H1 (cell line): ENCODE measurements at regions not wholly inside any gene's neighbourhood (a gene's known extent, or its start where the extent isn't known, plus 50 kb on each side); places are given as distances from the start of the nearest gene placed in this dataset.

Experiments used
- CTCF ChIA-PET: fragments of 300-600 bp; sonication (Branson Sonifier 250); formaldehyde crosslinking; loops from one replicate; lab custom pipeline; 2021; ENCODE audit not compliant: partially characterized antibody; lab: Charles Lee
- POLR2A ChIA-PET: fragments of 300-600 bp; sonication (Branson Sonifier 250); formaldehyde crosslinking; loops from one replicate; lab custom pipeline; 2021; ENCODE audit warnings: inconsistent platforms; ENCODE audit not compliant: partially characterized antibody; lab: Charles Lee
- DNase-seq, 2 experiments: peaks; one replicate each; pipeline versions ENCODE4 v3.0.0 to v3.0.0-alpha.2; 2010 to 2022; ENCODE audit warnings: low spot score in 2 of 2, low read depth in 1 of 2, mixed read lengths in 1 of 2
- FAIRE-seq: peaks from 2 replicates; lab custom pipeline; 2011; peaks lifted over from hg19 to GRCh38; lab: Jason Lieb, UNC
- H2AFZ ChIP-seq: 2 replicates; pipeline ENCODE4 v1.8.1; 2012; ENCODE audit warnings: low read length, inconsistent platforms
- H2AK5ac ChIP-seq: 2 replicates; pipeline ENCODE4 v1.6.1; 2013; ENCODE audit warnings: low read depth, low read length
- H2BK120ac ChIP-seq: replicated peaks from 2 replicates; pipeline ENCODE3; 2013; ENCODE audit warnings: low read depth, low read length, inconsistent platforms
- H2BK12ac ChIP-seq: 2 replicates; pipeline ENCODE4 v1.6.1; 2013; ENCODE audit warnings: low read depth, low read length
- H2BK15ac ChIP-seq: 2 replicates; pipeline ENCODE4 v1.6.1; 2013; ENCODE audit warnings: low read length
- H2BK20ac ChIP-seq: 2 replicates; pipeline ENCODE4 v1.6.1; 2013; ENCODE audit warnings: low read length
- H2BK5ac ChIP-seq: 2 replicates; pipeline ENCODE4 v1.6.1; 2013; ENCODE audit warnings: low read depth, low read length
- H3K14ac ChIP-seq: 2 replicates; pipeline ENCODE4 v1.6.1; 2013; ENCODE audit warnings: inconsistent platforms; ENCODE audit not compliant: insufficient read length
- H3K18ac ChIP-seq: 2 replicates; pipeline ENCODE4 v1.6.1; 2013; ENCODE audit warnings: low read length; ENCODE audit errors: extremely low read depth
- H3K23ac ChIP-seq: 2 replicates; pipeline ENCODE4 v1.6.1; 2013; ENCODE audit warnings: inconsistent platforms; ENCODE audit not compliant: insufficient read length
- H3K23me2 ChIP-seq: 2 replicates; pipeline ENCODE4 v1.6.1; 2013; ENCODE audit warnings: low read depth, low read length
- H3K27ac ChIP-seq: 2 replicates; pipeline ENCODE4 v1.6.1; 2011; ENCODE audit warnings: low read depth, low read length, inconsistent platforms
- H3K27me3 ChIP-seq, 4 experiments: replicated peaks in 1 of 4; 1 replicate in 1 of 4; 2 replicates in 3 of 4; pipeline versions ENCODE4 v1.6.1 to v1.8.1; 2011 to 2013; ENCODE audit warnings: low read length in 3 of 4, mild to moderate bottlenecking in 3 of 4, inconsistent platforms in 2 of 4, mixed read lengths in 2 of 4, moderate library complexity in 1 of 4; ENCODE audit not compliant: control insufficient read depth in 3 of 4, insufficient read depth in 3 of 4; ENCODE audit errors: extremely low read depth in 1 of 4
- H3K36me3 ChIP-seq, 4 experiments: 2 replicates each; pipeline versions ENCODE4 v1.6.1 to v1.8.1; 2011 to 2013; ENCODE audit warnings: mild to moderate bottlenecking in 4 of 4, low read length in 3 of 4, moderate library complexity in 2 of 4, control low read depth in 1 of 4, inconsistent platforms in 1 of 4; ENCODE audit not compliant: insufficient read depth in 4 of 4, control insufficient read depth in 2 of 4
- H3K4ac ChIP-seq: replicated peaks from 2 replicates; pipeline ENCODE3; 2013; ENCODE audit warnings: low read length, low read depth, mixed read lengths, inconsistent platforms; ENCODE audit not compliant: insufficient read length
- H3K4me1 ChIP-seq, 4 experiments: replicated peaks in 1 of 4; 1 replicate in 1 of 4; 2 replicates in 3 of 4; pipeline versions ENCODE4 v1.6.1 to v1.8.1; 2011 to 2013; ENCODE audit warnings: low read length in 3 of 4, inconsistent platforms in 2 of 4, mixed read lengths in 1 of 4; ENCODE audit not compliant: insufficient read depth in 4 of 4, control insufficient read depth in 3 of 4
- H3K4me2 ChIP-seq, 2 experiments: 2 replicates each; pipeline versions ENCODE4 v1.6.1 to v1.8.1; 2011 to 2013; ENCODE audit warnings: low read depth in 2 of 2, low read length in 2 of 2, control low read depth in 1 of 2, inconsistent platforms in 1 of 2, mild to moderate bottlenecking in 1 of 2; ENCODE audit not compliant: insufficient read depth in 1 of 2
- H3K4me3 ChIP-seq, 4 experiments: fragments of 200-600, 300-600 bp in 1 of 4; sonication (generic), shearing (Covaris generic), sonication (Bioruptor Twin) in 1 of 4; 2 replicates each; pipeline versions ENCODE4 v1.5.1 to v1.8.1; 2011 to 2016; ENCODE audit warnings: low read length in 4 of 4, low read depth in 3 of 4, control low read depth in 2 of 4, inconsistent platforms in 2 of 4, mild to moderate bottlenecking in 2 of 4, mixed read lengths in 1 of 4, moderate library complexity in 1 of 4; ENCODE audit not compliant: insufficient read depth in 2 of 4; ENCODE audit errors: extremely low read depth in 1 of 4
- H3K56ac ChIP-seq: replicated peaks from 2 replicates; pipeline ENCODE3; 2013; ENCODE audit warnings: low read depth, mild to moderate bottlenecking, mixed read lengths, low read length, inconsistent platforms; ENCODE audit not compliant: insufficient read length
- H3K79me1 ChIP-seq: 2 replicates; pipeline ENCODE4 v1.6.1; 2013; ENCODE audit warnings: low read depth, low read length, control low read depth
- H3K79me2 ChIP-seq, 2 experiments: 2 replicates each; pipeline versions ENCODE4 v1.6.1 to v1.8.1; 2012 to 2013; ENCODE audit warnings: low read length in 2 of 2, mild to moderate bottlenecking in 2 of 2, inconsistent platforms in 1 of 2; ENCODE audit not compliant: insufficient read depth in 2 of 2, control insufficient read depth in 1 of 2
- H3K9ac ChIP-seq, 4 experiments: replicated peaks in 1 of 4; 1 replicate in 1 of 4; 2 replicates in 3 of 4; pipeline versions ENCODE4 v1.6.1 to v1.8.1; 2011 to 2013; ENCODE audit warnings: low read depth in 3 of 4, low read length in 3 of 4, control low read depth in 2 of 4, mild to moderate bottlenecking in 2 of 4, moderate library complexity in 2 of 4, inconsistent platforms in 1 of 4; ENCODE audit errors: extremely low read depth in 1 of 4
- H3K9me3 ChIP-seq, 2 experiments: 2 replicates each; pipeline versions ENCODE4 v1.6.1 to v1.8.1; 2012 to 2013; ENCODE audit warnings: mild to moderate bottlenecking in 2 of 2, moderate library complexity in 2 of 2, control low read depth in 1 of 2, inconsistent platforms in 1 of 2, low read depth in 1 of 2, low read length in 1 of 2, mixed read lengths in 1 of 2; ENCODE audit not compliant: insufficient read depth in 2 of 2
- H4K20me1 ChIP-seq, 2 experiments: replicated peaks in 1 of 2; 2 replicates each; pipeline versions ENCODE3 to v1.8.1; 2011 to 2013; ENCODE audit warnings: inconsistent platforms in 2 of 2, low read length in 2 of 2, mild to moderate bottlenecking in 1 of 2; ENCODE audit not compliant: insufficient read depth in 2 of 2, control insufficient read depth in 1 of 2
- H4K5ac ChIP-seq: 2 replicates; pipeline ENCODE4 v1.6.1; 2013; ENCODE audit warnings: low read length, low read depth, mixed read lengths, inconsistent platforms; ENCODE audit not compliant: insufficient read length
- H4K8ac ChIP-seq: 2 replicates; pipeline ENCODE4 v1.8.0; 2013; ENCODE audit warnings: mild to moderate bottlenecking, moderate library complexity, low read length, inconsistent platforms; ENCODE audit not compliant: insufficient read depth; ENCODE audit errors: extremely low read depth
- H4K91ac ChIP-seq: replicated peaks from 2 replicates; pipeline ENCODE3; 2013; ENCODE audit warnings: low read length, mixed read lengths, inconsistent platforms; ENCODE audit not compliant: insufficient read length
- CHD2 ChIP-seq: IDR thresholded peaks from 2 replicates; pipeline ENCODE4 v1.6.1; 2012; ENCODE audit warnings: low read length, improper control_type of control experiment
- CTBP2 ChIP-seq: IDR thresholded peaks from 2 replicates; pipeline ENCODE4 v1.7.0; 2011; ENCODE audit warnings: borderline replicate concordance, mild to moderate bottlenecking, moderate library complexity, mixed read lengths, low read length; ENCODE audit not compliant: insufficient read depth, insufficient read length
- NRF1 ChIP-seq: IDR thresholded peaks from 2 replicates; pipeline ENCODE4 v1.6.1; 2011; ENCODE audit warnings: mild to moderate bottlenecking, low read depth, low read length, improper control_type of control experiment
- SRF ChIP-seq: IDR thresholded peaks from 2 replicates; pipeline ENCODE4 v1.6.1; 2011; ENCODE audit warnings: mild to moderate bottlenecking, low read depth, low read length, moderate library complexity
- TCF12 ChIP-seq: IDR thresholded peaks from 2 replicates; pipeline ENCODE4 v1.6.1; 2011; ENCODE audit warnings: low read depth, mild to moderate bottlenecking, low read length
- TEAD4 ChIP-seq: IDR thresholded peaks from 2 replicates; pipeline ENCODE4 v1.6.1; 2012; ENCODE audit warnings: low read depth, low read length, inconsistent platforms, mixed read lengths
- YY1 ChIP-seq: IDR thresholded peaks from 2 replicates; pipeline ENCODE4 v1.6.1; 2011; ENCODE audit warnings: low read depth, mild to moderate bottlenecking, low read length
- WGBS, 2 experiments: shearing (Covaris generic) in 1 of 2; methylation state at CpG; one replicate each; pipeline versions ENCODE4 v1.1.6 to v1.1.7; 2013 to 2015; ENCODE audit warnings: low lambda C conversion rate in 2 of 2, mixed read lengths in 2 of 2, inconsistent platforms in 1 of 2, low coverage in 1 of 2, missing lambda C conversion rate in 1 of 2; ENCODE audit not compliant: insufficient replicate concordance in 2 of 2, insufficient coverage in 1 of 2, insufficient read length in 1 of 2; ENCODE audit errors: extremely low coverage in 1 of 2, missing lambda C conversion rate in 1 of 2; 5-methylcytosine and 5-hydroxymethylcytosine counted together

DNA sequence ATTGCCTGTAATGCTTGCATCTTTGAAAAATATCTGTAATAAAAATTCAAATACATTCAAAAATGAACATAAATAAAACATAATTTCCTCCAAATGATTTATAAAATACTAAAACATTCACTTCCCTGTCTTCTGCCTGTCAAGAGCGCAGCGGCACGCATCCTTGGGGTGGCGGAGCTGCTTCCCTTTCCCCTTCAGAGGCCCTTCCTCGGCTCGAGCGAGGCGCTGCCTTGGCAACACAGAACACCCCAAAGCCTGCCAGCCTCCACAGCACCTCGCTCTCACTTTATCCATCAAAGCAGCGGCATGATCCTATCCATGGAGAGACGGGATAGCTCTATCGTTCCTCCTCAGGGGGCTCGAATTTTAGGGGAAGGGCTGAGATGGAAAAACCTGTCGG is 146.2 kb downstream of the GXYLT1 start:
- H3K9ac ChIP-seq, result no peak overlapping the region
- H2BK12ac ChIP-seq, result no peak overlapping the region
- no peaks in the 10 kb centered on the region for H3K27me3 ChIP-seq
- H3K23ac ChIP-seq, result no peak overlapping the region
- WGBS, 2 experiments, result 83% methylated on average over 14 of the region's 14 CpGs; no CpG with 5 or more reads in 1 of the 2 experiments
- H3K4me1 ChIP-seq, result no peaks in the 10 kb centered on the region; a peak in 2 of 7 replicates
- H3K36me3 ChIP-seq, result no peaks in the 10 kb centered on the region
- no peak overlapping the region for H4K8ac ChIP-seq
- DNase-seq (no peak), FAIRE-seq (no peak)
- H3K79me2 ChIP-seq, result no peaks in the 10 kb centered on the region
- no peak overlapping the region for H3K4ac ChIP-seq
- no peak overlapping the region for H2BK15ac ChIP-seq
- no peaks in the 10 kb centered on the region; the same call in 1 of the 2 replicates for H3K23me2 ChIP-seq
- no peak for TF ChIP-seq YY1
- TF ChIP-seq CHD2, result no peak
- TF ChIP-seq SRF, result no peak
- no peak for TF ChIP-seq CTBP2
- TF ChIP-seq NRF1, result no peak
- TF ChIP-seq TCF12, result no peak
- TF ChIP-seq TEAD4, result no peak
- H2BK5ac ChIP-seq, result no peak overlapping the region
- no peak overlapping the region for H3K4me2 ChIP-seq
- no peaks in the 10 kb centered on the region for H3K9me3 ChIP-seq
- H4K91ac ChIP-seq, result no peak overlapping the region
- no peak overlapping the region for H3K4me3 ChIP-seq
- no peak overlapping the region for H2BK120ac ChIP-seq
- no peaks in the 10 kb centered on the region for H4K20me1 ChIP-seq
- no peak overlapping the region for H3K27ac ChIP-seq
- H3K56ac ChIP-seq, result no peak overlapping the region
- no peak overlapping the region for H3K14ac ChIP-seq
- H3K18ac ChIP-seq, result no peak overlapping the region
- no peaks in the 10 kb centered on the region for H3K79me1 ChIP-seq
- ChIA-PET POLR2A (interaction anchor here (0.5 kb wide), 1 partner anchor 509 kb away, joined by 3 read pairs; no protein-coding TSS in a partner anchor), CTCF (no interaction called here)
- H2AFZ ChIP-seq, result no peak overlapping the region
- no peak overlapping the region for H2AK5ac ChIP-seq
- no peak overlapping the region for H2BK20ac ChIP-seq
- no peak overlapping the region for H4K5ac ChIP-seq
